SU-DHL-6 (cell line): ENCODE measurements at regions not wholly inside any gene's neighbourhood (a gene's known extent, or its start where the extent isn't known, plus 50 kb on each side); places are given as distances from the start of the nearest gene placed in this dataset.

Experiments used
- CTCF ChIP-seq: fragments of 200-600 bp; sonication (generic); IDR thresholded peaks from one replicate; pipeline ENCODE4 v1.5.1; 2017; ENCODE audit warnings: antibody characterized with exemption, mild to moderate bottlenecking, low read length, moderate library complexity; ENCODE audit not compliant: insufficient read depth, poor library complexity, severe bottlenecking
- EZH2phosphoT487 ChIP-seq: fragments of 200-600 bp; sonication (generic), shearing (Covaris generic); conservative IDR thresholded peaks from 2 replicates; pipeline ENCODE4 v1.6.1; 2018; ENCODE audit warnings: mild to moderate bottlenecking, antibody characterized with exemption, low read length, moderate library complexity, mixed read lengths

GRCh38 chr5:99441235-99441634 lies 512.4 kb upstream of the CHD1 start:
- TF ChIP-seq CTCF (no peak), EZH2phosphoT487 (no peak)
